HEK293 (cell line): ENCODE measurements at regions not wholly inside any gene's neighbourhood (a gene's known extent, or its start where the extent isn't known, plus 50 kb on each side); places are given as distances from the start of the nearest gene placed in this dataset.

Source experiments
- CTCF ChIA-PET: fragments of 350-600 bp; formaldehyde crosslinking; extraction: SDS; loops from one replicate; lab custom pipeline; 2021; ENCODE audit warnings: antibody characterized with exemption; lab: Yijun Ruan, JAX
- POLR2A ChIA-PET: fragments of 300-600 bp; formaldehyde crosslinking; extraction: SDS; loops from one replicate; lab custom pipeline; 2020; ENCODE audit warnings: antibody characterized with exemption, inconsistent platforms; lab: Yijun Ruan, JAX
- H3K27ac ChIP-seq: fragments of 200-500 bp; sonication (Bioruptor generic); 2 replicates; pipeline ENCODE4 v1.5.1; 2014; ENCODE audit warnings: low read depth, low read length, control low read depth, inconsistent platforms; ENCODE audit errors: extremely low read depth
- H3K36me3 ChIP-seq, 2 experiments: fragments of 200-500 bp in 1 of 2; sonication (Bioruptor generic) in 1 of 2; 1 replicate in 1 of 2; 2 replicates in 1 of 2; pipeline ENCODE4 v1.5.1; 2014 to 2017; ENCODE audit warnings: inconsistent platforms in 2 of 2, low read length in 2 of 2; ENCODE audit not compliant: control insufficient read depth in 2 of 2, insufficient read depth in 1 of 2
- H3K4me1 ChIP-seq: fragments of 200-500 bp; sonication (Bioruptor generic); 2 replicates; pipeline ENCODE4 v1.5.1; 2014; ENCODE audit warnings: mild to moderate bottlenecking, low read length, inconsistent platforms; ENCODE audit not compliant: control insufficient read depth, insufficient read depth
- H3K4me3 ChIP-seq: 2 replicates; pipeline ENCODE4 v1.5.1; 2011; ENCODE audit warnings: low read depth, mild to moderate bottlenecking, control low read depth, low read length, moderate library complexity
- H3K9me3 ChIP-seq: fragments of 200-500 bp; sonication (Bioruptor generic); 2 replicates; pipeline ENCODE4 v1.5.1; 2014; ENCODE audit warnings: low read depth, low read length, inconsistent platforms; ENCODE audit not compliant: control insufficient read depth, insufficient read depth
- HOXC10 ChIP-seq: sonication (generic); formaldehyde crosslinking; IDR thresholded peaks from 2 replicates; pipeline ENCODE4 v1.8.1; 2023; ENCODE audit warnings: mild to moderate bottlenecking, missing genetic modification reagents
- ZNF112 ChIP-seq: fragments of 450-650 bp; formaldehyde crosslinking; IDR thresholded peaks from 2 replicates; pipeline ENCODE4 v1.5.0; 2017; ENCODE audit warnings: missing biosample characterization, missing genetic modification characterization
- ZNF175 ChIP-seq: fragments of 450-650 bp; formaldehyde crosslinking; IDR thresholded peaks from 2 replicates; pipeline ENCODE4 v1.5.1; 2016; ENCODE audit warnings: missing biosample characterization, missing genetic modification characterization
- ZNF24 ChIP-seq: fragments of 450-650 bp; formaldehyde crosslinking; IDR thresholded peaks from 2 replicates; pipeline ENCODE4 v1.5.1; 2016; ENCODE audit warnings: missing biosample characterization, missing genetic modification characterization
- ZNF292 ChIP-seq: fragments of 450-650 bp; formaldehyde crosslinking; IDR thresholded peaks from 2 replicates; pipeline ENCODE4 v1.5.1; 2016; ENCODE audit warnings: low read depth, missing biosample characterization, missing genetic modification characterization, borderline replicate concordance
- ZNF311 ChIP-seq: fragments of 450-650 bp; formaldehyde crosslinking; IDR thresholded peaks from 2 replicates; pipeline ENCODE4 v1.5.1; 2017; ENCODE audit warnings: missing biosample characterization, missing genetic modification characterization, borderline replicate concordance
- ZNF335 ChIP-seq: fragments of 450-650 bp; formaldehyde crosslinking; conservative IDR thresholded peaks from 2 replicates; pipeline ENCODE4 v1.5.1; 2016; ENCODE audit warnings: missing biosample characterization, missing genetic modification characterization
- ZNF350 ChIP-seq: fragments of 450-650 bp; formaldehyde crosslinking; IDR thresholded peaks from 2 replicates; pipeline ENCODE4 v1.5.0; 2017; ENCODE audit warnings: missing biosample characterization, mild to moderate bottlenecking, missing genetic modification characterization
- ZNF394 ChIP-seq: fragments of 450-650 bp; formaldehyde crosslinking; IDR thresholded peaks from 2 replicates; pipeline ENCODE4 v1.5.1; 2016; ENCODE audit warnings: missing biosample characterization, missing genetic modification characterization, mild to moderate bottlenecking, moderate library complexity, borderline replicate concordance
- ZNF416 ChIP-seq: fragments of 450-650 bp; formaldehyde crosslinking; IDR thresholded peaks from 2 replicates; pipeline ENCODE4 v1.5.1; 2016; ENCODE audit warnings: missing biosample characterization, missing genetic modification characterization
- ZNF473 ChIP-seq: fragments of 450-650 bp; formaldehyde crosslinking; IDR thresholded peaks from 2 replicates; pipeline ENCODE4 v1.5.1; 2017; ENCODE audit warnings: missing biosample characterization, missing genetic modification characterization
- ZNF48 ChIP-seq: fragments of 450-650 bp; formaldehyde crosslinking; IDR thresholded peaks from 2 replicates; pipeline ENCODE4 v1.5.1; 2016; ENCODE audit warnings: missing biosample characterization, missing genetic modification characterization
- ZNF501 ChIP-seq: fragments of 450-650 bp; formaldehyde crosslinking; IDR thresholded peaks from 2 replicates; pipeline ENCODE4 v1.5.1; 2016; ENCODE audit warnings: missing biosample characterization, missing genetic modification characterization
- ZNF585B ChIP-seq: fragments of 450-650 bp; formaldehyde crosslinking; IDR thresholded peaks from 2 replicates; pipeline ENCODE4 v1.5.1; 2016; ENCODE audit warnings: missing biosample characterization, missing genetic modification characterization
- ZNF624 ChIP-seq: fragments of 450-650 bp; formaldehyde crosslinking; IDR thresholded peaks from 2 replicates; pipeline ENCODE4 v1.5.1; 2017; ENCODE audit warnings: missing biosample characterization, missing genetic modification characterization
- ZNF654 ChIP-seq: fragments of 450-650 bp; formaldehyde crosslinking; IDR thresholded peaks from 2 replicates; pipeline ENCODE4 v1.5.1; 2016; ENCODE audit warnings: low read depth, missing biosample characterization, missing genetic modification characterization
- ZNF660 ChIP-seq: fragments of 450-650 bp; IDR thresholded peaks from 2 replicates; pipeline ENCODE4 v1.5.1; 2018; ENCODE audit warnings: missing biosample characterization, mild to moderate bottlenecking, missing genetic modification characterization
- ZNF785 ChIP-seq: fragments of 450-650 bp; formaldehyde crosslinking; IDR thresholded peaks from 2 replicates; pipeline ENCODE4 v1.5.1; 2016; ENCODE audit warnings: missing biosample characterization, missing genetic modification characterization
- ZNF837 ChIP-seq: fragments of 450-650 bp; formaldehyde crosslinking; IDR thresholded peaks from 2 replicates; pipeline ENCODE4 v1.5.1; 2016; ENCODE audit warnings: missing biosample characterization, missing genetic modification characterization
- TF ChIP-seq, protein P1 (sequence below): fragments of 450-650 bp; formaldehyde crosslinking; IDR thresholded peaks from 2 replicates; pipeline ENCODE4 v1.5.1; 2016; ENCODE audit warnings: missing biosample characterization, missing genetic modification characterization
- TF ChIP-seq, protein P2 (sequence below): fragments of 450-650 bp; formaldehyde crosslinking; IDR thresholded peaks from 2 replicates; pipeline ENCODE4 v1.5.1; 2016; ENCODE audit warnings: missing biosample characterization, missing genetic modification characterization
- TF ChIP-seq, protein P3 (sequence below): fragments of 450-650 bp; formaldehyde crosslinking; IDR thresholded peaks from 2 replicates; pipeline ENCODE4 v1.5.1; 2016; ENCODE audit warnings: missing biosample characterization, missing genetic modification characterization

DNA sequence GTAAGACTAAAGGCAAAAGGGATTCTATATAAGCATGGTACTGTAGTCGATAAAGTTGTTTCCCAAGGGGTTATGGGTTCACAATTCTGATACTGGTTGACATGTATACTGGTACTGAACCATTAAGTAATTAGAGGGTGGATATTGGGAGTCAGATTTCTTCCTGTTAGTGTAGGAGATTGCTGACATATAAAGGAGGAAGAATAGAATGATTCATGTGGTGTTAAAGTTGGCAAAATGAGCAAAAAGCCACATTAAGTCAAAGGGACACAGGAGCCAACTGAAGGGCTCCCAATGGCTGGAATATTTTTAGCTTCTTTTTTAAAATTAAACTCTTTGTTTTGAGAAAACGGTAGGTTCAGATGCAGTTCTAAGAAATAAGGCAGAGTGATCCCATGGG is 126.3 kb upstream of the PRNP start:
- no peak for TF ChIP-seq ZNF292 (tag by site-specific recombination)
- no peak for TF ChIP-seq ZNF837 (tag by site-specific recombination)
- TF ChIP-seq, protein P1, sequence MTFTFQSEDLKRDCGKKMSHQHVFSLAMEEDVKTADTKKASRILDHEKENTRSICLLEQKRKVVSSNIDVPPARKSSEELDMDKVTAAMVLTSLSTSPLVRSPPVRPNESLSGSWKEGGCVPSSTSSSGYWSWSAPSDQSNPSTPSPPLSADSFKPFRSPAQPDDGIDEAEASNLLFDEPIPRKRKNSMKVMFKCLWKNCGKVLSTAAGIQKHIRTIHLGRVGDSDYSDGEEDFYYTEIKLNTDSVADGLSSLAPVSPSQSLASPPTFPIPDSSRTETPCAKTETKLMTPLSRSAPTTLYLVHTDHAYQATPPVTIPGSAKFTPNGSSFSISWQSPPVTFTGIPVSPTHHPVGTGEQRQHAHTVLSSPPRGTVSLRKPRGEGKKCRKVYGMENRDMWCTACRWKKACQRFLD, result no peak
- TF ChIP-seq ZNF335, result no peak
- TF ChIP-seq ZNF24 (tag by site-specific recombination), result no peak
- TF ChIP-seq ZNF112 (tag by site-specific recombination), result no peak
- TF ChIP-seq ZNF175 (tag by site-specific recombination), result no peak
- TF ChIP-seq ZNF501 (tag by site-specific recombination), result no peak
- no peak for TF ChIP-seq ZNF394
- TF ChIP-seq, protein P2, sequence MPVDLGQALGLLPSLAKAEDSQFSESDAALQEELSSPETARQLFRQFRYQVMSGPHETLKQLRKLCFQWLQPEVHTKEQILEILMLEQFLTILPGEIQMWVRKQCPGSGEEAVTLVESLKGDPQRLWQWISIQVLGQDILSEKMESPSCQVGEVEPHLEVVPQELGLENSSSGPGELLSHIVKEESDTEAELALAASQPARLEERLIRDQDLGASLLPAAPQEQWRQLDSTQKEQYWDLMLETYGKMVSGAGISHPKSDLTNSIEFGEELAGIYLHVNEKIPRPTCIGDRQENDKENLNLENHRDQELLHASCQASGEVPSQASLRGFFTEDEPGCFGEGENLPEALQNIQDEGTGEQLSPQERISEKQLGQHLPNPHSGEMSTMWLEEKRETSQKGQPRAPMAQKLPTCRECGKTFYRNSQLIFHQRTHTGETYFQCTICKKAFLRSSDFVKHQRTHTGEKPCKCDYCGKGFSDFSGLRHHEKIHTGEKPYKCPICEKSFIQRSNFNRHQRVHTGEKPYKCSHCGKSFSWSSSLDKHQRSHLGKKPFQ (tag by site-specific recombination), result no peak
- no peak for TF ChIP-seq ZNF311 (tag by site-specific recombination)
- no peak for TF ChIP-seq ZNF654 (tag by site-specific recombination)
- no peak for TF ChIP-seq ZNF585B (tag by site-specific recombination)
- TF ChIP-seq ZNF416 (tag by site-specific recombination), result no peak
- no peak for TF ChIP-seq ZNF48
- no peak for TF ChIP-seq ZNF624 (tag by site-specific recombination)
- no peak overlapping the region for H3K4me3 ChIP-seq
- CTCF ChIA-PET, result interaction anchor here (0.6 to 1.4 kb wide), 2 partner anchors 9 to 539 kb away, joined by 4 to 5 read pairs; no protein-coding TSS in a partner anchor
- H3K4me1 ChIP-seq, result no peaks in the 10 kb centered on the region
- POLR2A ChIA-PET, result no interaction called here
- no peak overlapping the region for H3K27ac ChIP-seq
- H3K36me3 ChIP-seq, result no peaks in the 10 kb centered on the region
- H3K9me3 ChIP-seq, result no peaks in the 10 kb centered on the region; the same call in 1 of the 2 replicates

DNA sequence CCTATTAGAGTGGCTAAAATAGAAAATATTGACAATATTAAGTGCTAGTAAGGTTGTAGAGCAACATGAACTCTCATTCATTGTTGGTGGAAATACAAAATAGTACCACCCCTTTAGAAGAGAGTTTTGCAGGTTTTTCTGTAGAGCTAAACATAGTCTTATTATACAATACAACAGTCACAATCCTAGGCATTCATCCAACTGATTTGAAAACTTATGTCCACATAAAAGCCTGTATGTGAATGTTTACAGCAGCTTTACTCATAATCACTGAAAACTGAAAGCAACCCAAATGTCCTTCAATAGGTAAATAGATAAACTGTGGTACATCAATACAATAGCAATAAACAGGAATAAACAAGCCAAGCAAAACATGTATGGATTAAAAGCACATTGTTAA is 127.2 kb upstream of the PRNP start:
- H3K4me1 ChIP-seq, result no peaks in the 10 kb centered on the region
- no peak overlapping the region for H3K4me3 ChIP-seq
- CTCF ChIA-PET, result interaction anchor here (0.6 to 1.4 kb wide), 2 partner anchors 9 to 538 kb away, joined by 4 to 5 read pairs; no protein-coding TSS in a partner anchor
- no peak for TF ChIP-seq ZNF473 (tag by site-specific recombination)
- TF ChIP-seq, protein P3, sequence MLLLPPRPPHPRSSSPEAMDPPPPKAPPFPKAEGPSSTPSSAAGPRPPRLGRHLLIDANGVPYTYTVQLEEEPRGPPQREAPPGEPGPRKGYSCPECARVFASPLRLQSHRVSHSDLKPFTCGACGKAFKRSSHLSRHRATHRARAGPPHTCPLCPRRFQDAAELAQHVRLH (tag by site-specific recombination), result no peak
- no peak for TF ChIP-seq ZNF350 (tag by site-specific recombination)
- no peak for TF ChIP-seq ZNF785 (tag by site-specific recombination)
- no peak for TF ChIP-seq HOXC10 (CRISPR knock-in tag)
- no peaks in the 10 kb centered on the region; the same call in 1 of the 2 replicates for H3K9me3 ChIP-seq
- POLR2A ChIA-PET, result no interaction called here
- no peaks in the 10 kb centered on the region for H3K36me3 ChIP-seq
- H3K27ac ChIP-seq, result no peak overlapping the region

DNA sequence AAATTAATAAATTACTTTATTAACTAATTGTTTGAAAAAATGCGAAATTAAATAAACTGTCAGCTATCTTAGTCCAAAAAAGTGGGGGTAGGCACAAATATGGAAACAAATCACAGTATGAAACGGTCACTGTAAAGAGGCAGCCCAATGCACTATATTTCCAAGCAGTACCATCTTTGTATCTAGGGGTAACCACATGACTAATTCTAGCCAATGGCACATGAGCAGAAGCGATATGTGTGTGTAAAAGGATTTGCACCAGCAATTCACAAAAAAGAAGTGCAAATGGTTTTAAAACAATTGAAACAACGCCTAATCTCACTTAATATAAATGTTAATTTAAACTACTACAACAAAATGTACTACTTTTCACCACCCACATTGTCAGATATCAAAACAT is 129.5 kb upstream of the PRNP start:
- CTCF ChIA-PET, result interaction anchor here (1.3 kb wide), 1 partner anchor 35 kb away, joined by 4 read pairs; no protein-coding TSS in a partner anchor
- Histone ChIP-seq H3K4me3 (no peak overlapping the region), H3K9me3 (no peaks in the 10 kb centered on the region; the same call in 1 of the 2 replicates), H3K36me3 (no peaks in the 10 kb centered on the region), H3K4me1 (no peaks in the 10 kb centered on the region), H3K27ac (no peak overlapping the region)
- POLR2A ChIA-PET, result no interaction called here
- no peak for TF ChIP-seq ZNF660 (tag by site-specific recombination)
